ENCODE measurements at regions not wholly inside any gene's neighbourhood (a gene's known extent, or its start where the extent isn't known, plus 50 kb on each side); places are given as distances from the start of the nearest gene placed in this dataset.

DNA sequence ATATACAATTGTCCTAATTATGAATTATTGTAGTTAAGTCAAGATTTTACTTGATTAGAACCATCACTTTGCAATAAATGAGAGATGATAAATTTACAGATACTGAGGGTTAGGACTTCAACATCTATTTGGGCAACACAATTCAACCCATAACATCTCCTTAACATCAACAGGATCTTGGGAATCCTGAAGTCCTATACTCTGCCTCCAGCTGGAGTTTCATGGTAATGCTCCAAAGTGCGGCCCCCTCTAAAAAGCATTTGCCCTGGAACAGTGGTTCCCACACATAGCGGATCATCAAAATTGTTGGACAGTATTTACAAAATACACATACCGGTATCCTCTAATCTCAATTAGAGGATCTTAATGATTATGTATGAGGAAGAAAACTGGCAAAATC, 618.6 kb downstream of the CENPC start:
- no peak for FAIRE-seq

DNA sequence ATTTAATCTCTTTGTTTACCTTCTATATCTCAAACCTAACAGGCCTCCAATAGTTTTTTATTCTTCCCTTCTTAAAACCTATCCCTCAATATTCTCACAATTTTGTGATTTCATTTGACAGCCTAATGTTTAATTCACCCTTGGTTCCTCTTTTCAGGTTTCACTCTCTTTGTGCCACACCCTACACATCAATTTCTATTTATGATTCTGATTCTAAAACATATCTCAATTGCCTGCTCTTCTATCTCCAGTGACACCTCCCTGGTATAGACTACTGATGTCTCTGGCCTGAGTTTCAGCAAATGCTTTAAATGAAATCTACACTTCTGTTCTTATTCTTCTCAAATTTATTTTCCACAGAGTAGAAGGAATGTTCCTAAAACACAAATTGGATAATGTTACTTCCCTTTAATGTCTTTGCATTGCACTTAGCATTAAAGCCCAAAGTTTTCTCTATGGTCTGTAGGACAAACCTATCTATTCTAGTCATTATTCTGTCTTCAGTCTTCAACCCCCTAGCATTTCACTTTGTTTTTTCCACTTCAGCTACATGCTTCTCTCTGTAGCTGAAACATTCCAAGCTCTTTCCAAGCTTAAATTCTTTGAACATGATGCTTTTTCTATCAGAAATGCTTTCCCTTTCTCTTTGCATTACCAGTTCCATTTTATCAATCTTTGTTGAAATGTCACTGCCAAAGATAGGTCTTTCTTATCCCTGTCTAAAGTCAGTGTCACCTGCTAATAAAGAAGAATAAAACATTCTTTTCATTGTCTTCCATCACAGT, 622.0 kb downstream of the CENPC start:
- no peak for FAIRE-seq

DNA sequence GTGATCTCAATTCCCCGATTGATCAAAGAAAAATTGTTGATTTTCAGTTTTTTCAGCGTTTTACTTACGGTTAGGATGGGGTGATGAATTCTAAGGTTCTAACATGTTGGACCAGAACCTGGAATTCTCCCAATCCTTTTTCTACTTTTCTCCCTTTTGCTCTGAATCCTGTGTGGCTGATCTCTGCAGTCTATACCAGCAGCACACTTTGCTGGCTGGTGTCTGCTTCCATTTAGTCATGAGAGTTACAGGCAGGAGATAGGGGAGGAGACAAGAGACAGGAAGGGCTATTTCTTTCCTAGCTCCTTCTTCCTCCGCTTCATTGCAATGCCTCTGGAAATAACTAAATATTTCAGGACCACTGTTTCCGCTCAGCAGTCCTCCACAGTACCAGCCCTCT, 623.9 kb downstream of the CENPC start:
- no peak for FAIRE-seq

DNA sequence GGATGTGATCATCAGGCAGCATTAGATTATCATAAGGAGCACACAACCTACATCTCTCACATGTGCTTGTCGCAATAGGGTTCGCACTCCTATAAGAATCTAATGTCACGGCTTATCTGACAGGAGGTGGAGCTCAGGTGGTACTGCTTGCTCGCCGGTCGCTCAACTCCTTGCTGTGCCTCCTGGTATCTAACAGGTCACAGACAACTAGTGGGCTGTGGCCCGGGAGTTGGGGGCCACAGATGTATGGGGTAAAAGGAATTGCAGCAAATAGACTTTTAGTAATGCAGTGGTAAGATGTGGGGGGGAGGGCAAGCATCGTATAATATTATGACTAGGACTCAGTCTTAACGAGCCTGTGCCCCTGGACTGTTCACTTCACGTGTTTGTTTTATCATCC, 624.8 kb downstream of the CENPC start:
- FAIRE-seq: no peak

DNA sequence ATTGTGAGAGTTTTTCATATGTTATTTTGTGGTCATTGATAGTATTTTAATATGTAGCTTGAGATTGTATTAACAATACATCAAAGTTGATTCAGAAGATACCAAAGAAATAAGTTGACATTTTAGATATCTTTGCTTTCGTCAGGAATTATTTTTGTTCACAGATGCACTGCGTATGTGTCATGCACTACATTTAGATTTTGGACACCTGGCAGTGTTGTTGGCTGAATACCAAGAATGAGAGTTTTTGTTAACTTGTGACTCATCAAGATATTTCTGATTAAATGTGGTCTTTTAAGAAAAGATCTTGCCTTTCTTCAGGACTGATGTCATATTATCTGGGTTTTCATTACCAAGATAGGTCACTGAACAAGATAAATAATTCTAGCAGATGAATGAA, 633.4 kb downstream of the CENPC start:
- no peak for FAIRE-seq

DNA sequence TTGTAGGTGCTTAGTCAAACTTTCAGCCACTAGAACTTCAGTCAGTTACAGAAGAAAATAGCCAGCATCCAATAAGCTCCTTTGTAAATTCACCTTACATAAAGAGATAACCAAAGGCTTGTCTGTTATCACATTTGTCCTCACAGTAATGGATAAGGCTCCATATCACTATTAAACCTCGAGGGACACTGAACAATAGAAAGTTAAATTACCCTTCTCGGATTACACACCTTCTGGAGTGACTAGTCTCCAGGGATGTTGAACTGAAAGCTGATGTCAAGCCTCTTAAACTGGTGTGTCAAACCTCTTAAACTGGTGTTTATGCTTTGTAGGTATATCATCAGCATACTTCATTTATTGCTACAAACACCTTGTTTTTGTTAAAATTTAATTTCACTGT, 639.0 kb downstream of the CENPC start:
- no peak for FAIRE-seq

DNA sequence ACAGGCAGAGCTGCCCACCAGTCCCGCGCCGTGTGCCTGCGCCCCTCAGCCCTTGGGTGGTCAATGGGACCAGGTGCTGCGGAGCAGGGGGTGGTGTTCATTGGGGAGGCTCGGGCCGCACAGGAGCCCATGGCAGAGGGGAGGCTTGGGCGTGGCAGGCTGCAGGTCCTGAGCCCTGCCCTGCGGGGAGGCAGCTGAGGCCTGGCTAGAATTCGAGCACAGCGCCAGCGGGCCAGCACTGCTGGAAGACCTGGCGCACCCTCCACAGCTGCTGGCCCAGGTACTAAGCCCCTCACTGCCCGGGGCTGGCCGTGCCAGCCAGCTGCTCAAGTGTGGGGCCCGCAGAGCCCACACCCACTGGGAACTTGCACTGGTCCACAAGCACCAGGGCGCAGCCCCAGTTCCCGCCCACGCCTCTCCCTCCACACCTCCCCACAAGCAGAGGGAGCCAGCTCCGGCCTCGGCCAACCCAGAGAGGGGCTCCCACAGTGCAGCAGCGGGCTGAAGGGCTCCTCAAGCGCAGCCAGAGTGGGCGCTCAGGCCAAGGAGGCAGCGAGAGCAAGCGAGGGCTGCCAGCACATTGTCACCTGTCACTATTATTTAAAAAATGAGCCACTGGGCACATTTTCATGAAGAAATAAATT, 645.8 kb downstream of the CENPC start:
- FAIRE-seq: no peak

DNA sequence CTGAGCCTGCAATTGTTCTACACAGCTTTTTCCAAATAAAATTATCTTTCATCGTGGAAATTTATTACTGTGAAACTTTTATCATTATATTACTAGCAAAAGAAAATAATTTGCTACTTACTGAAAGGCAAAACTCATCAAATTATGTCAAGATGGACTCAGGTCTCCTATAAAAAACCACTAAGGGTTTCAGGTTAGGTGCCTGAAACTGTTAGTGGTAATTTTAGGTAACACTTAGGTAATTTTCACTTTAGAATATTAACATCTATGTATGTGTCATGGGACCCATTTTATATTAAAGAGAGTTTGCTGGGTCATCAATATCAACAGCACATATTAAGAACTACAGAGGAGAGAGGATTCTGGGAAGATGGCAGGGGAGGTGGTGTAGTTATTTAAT, 651.5 kb downstream of the CENPC start:
- no peak for FAIRE-seq

DNA sequence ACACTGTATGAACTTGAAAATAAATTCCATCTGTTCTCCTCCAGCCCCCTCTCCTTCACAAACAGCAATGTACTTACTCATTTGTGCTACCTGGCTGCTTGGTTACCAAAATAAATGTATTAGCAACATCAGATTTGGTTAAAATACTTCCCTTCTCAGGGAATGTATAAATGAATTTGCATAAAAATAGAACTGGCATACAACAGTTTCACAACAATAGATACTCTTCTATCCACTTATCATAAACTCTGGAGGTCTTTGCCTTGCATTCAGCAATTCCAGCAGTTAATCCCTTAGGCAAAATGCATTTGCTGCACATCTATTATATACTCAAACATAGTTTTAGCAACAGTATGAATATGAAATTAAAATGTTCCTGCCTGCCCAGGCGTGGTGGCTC, 658.2 kb downstream of the CENPC start:
- FAIRE-seq: no peak

DNA sequence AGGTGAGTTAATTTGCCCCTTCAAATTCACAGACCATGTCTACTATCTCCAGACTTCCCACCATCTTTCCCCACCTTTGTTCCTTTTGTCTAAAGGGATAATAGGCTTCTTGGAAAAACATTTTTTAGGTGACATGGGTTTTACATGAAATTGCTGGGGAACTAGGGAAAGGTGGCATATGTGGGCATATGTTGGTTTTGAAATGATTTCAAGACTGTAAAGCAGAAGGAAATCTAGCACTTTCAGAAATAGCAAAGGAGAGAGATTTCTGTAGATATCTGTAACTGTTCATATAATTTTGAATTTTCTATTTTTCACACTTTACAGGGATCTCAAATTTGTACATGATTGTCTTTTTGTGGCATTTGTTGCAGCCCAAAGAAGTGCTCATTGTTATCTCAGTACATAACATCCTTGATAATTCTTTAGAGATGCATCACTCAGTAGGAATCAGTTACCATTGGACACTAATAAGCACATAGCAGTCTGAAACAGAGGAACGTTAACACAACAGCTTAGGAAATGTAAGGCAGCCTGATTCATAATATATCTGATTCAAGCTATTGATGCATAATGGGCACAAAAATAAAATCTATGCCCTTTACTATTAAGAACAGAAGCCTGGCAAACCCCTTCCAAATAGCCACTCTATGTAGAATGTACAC, 659.7 kb downstream of the CENPC start:
- FAIRE-seq: no peak

DNA sequence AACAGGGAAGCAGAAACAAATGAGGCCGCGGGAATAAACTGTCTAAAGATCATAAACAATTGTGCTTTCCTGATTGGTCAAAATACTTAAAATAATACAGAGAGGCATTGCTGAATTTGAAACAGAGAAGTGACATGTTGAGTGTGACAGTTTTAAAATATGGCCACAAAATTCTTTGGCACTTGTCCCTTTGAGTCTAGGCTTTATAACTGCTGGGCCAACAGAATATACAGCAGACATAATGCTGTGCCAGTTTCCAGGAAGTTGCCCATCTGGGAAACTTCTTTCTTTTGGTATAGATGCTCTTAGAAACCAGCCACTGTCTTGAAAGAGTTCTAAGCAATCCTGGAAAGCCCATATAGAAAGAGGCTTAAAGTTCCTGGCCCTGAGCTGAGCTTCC, 668.4 kb downstream of the CENPC start:
- FAIRE-seq: no peak

DNA sequence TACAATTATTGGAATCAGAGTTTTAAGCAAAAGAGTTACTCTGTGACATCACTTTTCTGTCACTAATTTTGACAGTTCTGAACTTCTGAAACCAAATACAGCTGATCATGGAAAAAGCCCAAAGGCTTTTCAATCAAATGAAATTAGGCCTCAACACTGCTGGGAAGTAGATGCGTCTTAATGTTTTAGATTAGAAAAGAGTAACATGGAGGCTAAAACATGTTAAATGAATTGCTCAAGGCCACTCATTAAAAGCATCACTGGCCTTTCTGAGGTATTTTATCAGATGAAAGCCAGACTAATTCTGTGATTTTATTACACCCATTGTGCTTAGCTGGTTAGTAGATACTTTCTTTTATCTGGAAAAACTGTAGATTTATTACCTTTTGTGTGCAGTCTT, 672.6 kb downstream of the CENPC start:
- FAIRE-seq: no peak

DNA sequence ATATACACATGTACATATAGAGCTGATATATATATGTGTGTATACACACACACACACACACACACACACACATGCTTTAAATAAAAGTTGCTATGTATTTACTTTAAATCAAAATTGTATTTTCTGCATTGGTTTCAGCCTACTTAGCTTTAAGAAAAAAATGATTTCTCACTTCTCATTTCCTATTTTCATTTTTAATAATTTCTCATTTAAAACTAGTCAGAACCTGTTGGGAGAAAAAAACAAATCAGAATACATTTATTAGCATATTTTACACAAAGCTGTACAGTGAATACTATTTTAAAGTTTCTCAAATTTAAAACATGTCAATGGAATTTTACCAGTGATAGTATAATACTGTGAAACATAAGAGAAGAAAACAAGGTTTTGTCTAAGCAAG, 681.8 kb downstream of the CENPC start:
- FAIRE-seq: no peak

DNA sequence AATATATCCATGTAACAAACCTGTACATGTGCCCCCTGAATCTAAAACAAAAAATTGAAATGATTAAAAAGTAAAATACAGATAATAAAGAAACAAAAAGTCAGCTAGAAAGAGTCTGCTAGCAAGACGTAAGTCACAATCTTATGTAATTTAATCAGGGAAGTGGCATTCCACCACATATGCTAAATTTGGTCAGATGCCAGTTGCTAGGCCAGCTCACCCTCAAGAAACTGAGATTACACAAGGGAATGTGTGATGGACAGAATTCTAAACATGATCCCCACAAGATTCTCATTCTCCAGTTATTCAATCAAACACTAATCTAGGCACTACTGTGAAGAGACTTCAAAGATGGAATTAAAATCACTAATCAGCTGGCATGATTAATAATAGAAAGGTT, 689.3 kb downstream of the CENPC start:
- no peak for FAIRE-seq

DNA sequence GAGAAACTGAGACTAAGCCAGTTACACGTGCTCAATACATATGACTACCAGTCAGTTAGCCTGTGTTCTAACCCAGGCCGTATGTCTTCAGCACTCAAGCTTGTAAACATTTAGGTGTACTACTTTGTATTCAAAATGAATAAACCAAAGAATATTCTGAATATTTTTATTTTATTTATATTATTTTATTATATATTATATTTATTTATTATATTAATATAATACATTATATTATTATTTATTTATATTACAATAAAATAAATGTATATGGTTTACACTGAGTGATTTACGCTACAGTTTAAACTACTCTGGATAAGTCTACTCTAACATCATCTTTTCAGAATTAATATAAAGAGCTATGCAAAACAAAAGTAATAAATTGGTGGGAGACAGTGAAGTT, 691.5 kb downstream of the CENPC start:
- peak; percentile 79 for FAIRE-seq

DNA sequence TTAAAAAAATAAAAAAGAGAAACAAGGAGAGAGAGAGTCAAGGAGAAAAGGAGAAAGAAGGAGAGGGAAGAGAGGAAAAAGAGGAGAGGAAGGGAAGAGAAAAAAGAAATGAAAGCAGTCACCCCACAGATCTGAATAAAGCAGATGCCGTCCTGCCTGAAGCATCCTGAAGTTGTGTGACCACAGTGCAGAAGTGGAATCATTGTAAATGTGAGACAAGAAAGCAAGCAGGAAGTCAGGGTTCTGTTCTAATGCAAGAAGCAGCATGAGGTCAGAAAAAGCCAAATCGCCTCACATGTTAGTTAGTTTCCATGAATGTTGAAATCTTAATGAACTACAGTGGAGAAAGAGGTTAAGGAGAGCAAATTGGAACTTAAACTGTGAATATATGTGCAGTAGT, 692.5 kb downstream of the CENPC start:
- FAIRE-seq: no peak

DNA sequence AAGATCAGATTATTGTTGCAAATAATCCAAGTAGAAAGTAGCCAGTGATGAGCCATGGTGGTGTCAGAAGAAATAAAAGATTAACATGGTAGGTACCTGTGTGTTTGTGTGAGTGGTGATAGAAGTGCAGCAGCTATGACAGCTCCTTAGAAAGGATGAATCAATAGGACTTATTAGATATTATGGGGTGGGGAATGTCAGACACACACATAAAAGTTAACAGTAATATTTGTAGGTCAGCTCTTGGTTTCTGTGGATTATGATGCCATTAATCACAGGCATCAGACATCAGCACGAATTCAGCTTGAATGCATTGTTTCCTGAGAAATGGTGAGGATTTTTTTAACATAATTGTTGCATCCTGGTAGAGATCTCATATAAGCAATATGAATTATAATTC, 695.7 kb downstream of the CENPC start:
- no peak for FAIRE-seq

DNA sequence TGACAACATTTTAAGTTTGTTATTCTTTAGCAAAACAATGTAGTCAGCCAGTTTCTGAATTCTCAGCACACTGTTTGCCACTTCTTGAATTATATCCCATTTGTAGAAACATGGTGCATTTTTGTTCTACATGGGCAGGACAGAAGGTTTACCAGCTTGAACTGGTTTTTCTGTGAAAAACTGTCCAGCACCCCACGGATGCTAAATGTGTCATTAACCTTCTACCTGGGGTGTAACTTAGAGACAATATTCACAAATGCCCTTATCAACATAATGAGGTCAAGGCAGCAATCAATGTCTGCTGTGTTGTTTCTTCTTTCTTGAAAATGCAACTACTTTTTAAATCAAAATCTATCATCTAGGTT, 702.6 kb downstream of the CENPC start:
- no peak for FAIRE-seq

DNA sequence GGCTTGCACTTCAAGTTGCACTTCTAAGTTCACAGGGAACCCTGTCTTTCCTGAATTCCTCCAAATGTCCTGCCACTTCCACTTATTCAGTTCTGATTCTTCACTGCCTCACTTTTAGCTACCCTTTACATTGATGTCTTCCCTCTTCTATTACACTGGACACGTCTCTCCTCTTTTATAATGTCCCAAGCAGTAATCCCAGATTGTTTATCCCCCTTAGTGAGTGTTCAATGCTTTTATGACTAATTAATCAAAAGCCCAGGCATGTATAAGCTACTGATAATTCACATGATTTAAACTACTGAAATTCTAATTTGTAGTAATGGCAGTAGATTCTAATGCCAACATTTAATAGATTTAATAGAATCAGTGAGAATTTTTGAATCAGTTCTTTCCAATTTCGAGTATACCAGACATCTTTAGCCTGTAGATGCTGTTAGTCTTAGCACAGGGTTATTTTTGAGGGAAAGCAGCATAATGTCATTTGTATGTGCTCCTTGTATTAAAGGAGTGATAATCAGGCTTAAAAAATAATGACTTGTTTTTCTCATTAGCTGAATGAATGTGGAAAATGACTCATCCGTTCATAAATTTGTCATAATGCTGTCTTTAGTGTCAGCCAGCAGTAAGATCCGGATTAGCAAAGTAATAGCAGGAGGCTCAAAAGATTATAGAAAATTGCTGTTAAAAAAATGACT, 703.1 kb downstream of the CENPC start:
- FAIRE-seq: no peak

DNA sequence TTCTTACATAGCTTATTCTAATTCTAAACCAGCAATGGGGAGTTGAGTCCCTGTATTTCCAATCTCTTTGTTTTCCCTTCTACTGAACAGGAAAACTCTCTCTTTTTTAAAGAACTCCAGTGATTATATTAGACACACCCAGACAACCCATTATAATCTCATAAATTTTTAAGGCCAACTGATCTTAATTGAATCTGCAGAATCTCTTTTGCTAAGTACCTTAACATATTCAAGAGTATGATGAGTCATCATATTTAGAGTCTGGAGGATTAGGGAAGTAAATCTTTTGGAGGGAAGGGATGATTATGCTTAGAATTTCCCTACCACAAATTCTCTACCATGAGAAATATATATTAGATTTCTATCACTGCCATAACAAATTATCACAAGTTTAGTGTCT, 705.1 kb downstream of the CENPC start:
- FAIRE-seq: no peak

DNA sequence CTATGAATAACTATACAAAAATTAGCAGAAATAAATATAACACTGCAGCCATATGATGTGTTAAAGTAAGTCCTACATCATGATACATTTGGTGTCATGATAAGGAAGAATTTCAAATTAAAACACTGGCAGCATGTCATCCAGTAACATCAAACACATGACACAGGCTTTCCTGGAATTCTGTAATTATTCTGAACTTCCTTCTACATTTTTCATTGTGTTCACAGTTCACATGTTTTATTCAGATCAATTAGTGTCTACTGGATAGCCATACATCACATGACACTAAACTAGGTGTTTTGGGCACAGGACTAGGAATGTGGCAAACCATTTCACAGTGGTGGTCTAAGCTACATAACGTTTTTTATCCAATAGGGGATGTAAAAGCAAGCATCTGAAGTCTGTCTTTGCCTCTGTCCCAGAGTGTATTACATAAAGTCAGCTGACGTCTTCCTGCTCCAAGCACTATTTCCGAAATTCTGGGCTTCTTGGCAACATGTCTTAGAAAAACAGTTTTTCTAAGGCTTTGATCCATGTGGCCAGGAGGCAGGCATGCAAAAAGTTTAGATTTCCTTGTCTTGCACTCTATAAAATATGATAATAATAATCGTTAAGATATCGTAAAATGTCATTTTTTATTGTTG, 707.9 kb downstream of the CENPC start:
- no peak for FAIRE-seq

DNA sequence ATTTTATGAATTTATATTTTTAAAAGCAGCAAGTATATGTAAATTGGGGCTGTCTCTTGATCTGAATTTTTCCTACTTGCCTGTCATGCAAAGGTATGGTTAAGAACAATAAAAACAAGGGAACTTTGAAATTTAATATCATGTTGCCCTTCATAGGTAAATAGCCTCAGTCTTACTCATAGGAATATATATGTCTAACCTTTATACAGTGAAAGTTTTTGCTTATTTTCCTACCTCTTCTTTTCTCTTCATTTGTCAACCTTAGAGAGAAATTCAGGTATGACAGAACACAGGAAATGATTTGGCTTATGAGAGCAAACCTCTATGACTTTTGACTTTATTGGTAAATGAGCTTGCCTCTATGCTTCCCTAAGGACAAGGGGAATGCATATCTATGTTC, 716.0 kb downstream of the CENPC start:
- FAIRE-seq: no peak

DNA sequence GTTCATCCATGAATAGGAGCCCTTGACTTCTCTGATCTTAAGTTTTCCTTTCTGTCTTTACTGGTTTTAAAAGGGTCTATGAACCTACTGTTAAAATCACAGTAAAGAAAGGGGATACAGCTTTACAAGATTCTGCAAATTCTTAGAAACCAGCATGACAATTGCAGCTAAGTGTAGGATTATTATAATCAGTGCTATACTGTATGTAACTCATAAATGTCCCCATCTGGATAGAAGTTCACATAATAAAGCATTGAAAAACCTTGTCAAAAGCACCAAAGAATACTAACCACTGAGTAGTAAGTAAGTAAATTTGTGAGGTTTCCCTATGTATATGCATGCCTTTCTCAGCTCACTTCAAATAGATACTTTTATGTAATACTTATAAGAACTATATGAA, 724.6 kb downstream of the CENPC start:
- no peak for FAIRE-seq
